GM21576 (cell line): ENCODE measurements at regions not wholly inside any gene's neighbourhood (a gene's known extent, or its start where the extent isn't known, plus 50 kb on each side); places are given as distances from the start of the nearest gene placed in this dataset.

Experiments used
- ATAC-seq: cut with Tn5 transposase; IDR thresholded peaks from one replicate; pipeline ENCODE4 v1.9.1; 2021; ENCODE audit warnings: mild to moderate bottlenecking, moderate library complexity; ENCODE audit not compliant: unreplicated experiment

DNA sequence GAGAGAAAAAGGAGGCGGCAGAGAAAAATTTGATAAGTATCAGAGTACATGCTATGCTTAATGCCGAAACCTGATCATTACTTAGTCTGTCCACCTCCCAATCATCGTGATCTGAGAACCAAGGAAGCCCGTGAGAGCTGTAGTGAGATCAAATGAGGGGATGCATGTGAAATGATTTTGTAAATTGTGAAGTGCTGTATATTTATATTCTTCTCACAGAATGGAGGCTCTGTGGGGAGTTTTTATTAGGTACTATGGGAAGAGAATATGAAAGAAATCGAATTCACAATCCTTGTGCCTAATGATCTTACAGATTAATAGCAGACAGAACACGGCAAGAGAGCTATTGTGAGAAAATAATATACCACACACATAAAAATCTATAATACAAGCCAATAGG is 115.5 kb downstream of the LYPLAL1 start:
- no peak for ATAC-seq

DNA sequence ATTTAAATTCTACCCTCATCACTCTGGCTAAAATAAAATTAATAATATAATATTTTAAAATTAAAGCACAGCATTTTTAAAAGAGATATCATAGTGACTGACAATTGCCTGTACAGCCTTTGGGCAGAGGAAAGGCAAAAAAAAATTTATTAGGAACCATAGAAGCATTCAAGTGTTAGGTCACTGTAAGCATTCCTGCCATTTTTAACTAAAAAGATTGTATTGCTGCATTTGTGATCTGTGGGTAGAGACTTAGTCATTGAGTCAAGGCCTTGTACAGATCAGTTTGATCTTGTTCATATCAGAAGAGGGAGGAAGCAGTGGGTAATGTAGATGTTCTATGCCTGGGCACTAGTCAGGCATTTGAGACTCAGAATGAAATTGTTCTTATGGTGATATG is 109.9 kb downstream of the LYPLAL1 start:
- no peak for ATAC-seq

GRCh38 chr1:219281831-219282230 is 108.2 kb downstream of the LYPLAL1 start:
- ATAC-seq = no peak

DNA sequence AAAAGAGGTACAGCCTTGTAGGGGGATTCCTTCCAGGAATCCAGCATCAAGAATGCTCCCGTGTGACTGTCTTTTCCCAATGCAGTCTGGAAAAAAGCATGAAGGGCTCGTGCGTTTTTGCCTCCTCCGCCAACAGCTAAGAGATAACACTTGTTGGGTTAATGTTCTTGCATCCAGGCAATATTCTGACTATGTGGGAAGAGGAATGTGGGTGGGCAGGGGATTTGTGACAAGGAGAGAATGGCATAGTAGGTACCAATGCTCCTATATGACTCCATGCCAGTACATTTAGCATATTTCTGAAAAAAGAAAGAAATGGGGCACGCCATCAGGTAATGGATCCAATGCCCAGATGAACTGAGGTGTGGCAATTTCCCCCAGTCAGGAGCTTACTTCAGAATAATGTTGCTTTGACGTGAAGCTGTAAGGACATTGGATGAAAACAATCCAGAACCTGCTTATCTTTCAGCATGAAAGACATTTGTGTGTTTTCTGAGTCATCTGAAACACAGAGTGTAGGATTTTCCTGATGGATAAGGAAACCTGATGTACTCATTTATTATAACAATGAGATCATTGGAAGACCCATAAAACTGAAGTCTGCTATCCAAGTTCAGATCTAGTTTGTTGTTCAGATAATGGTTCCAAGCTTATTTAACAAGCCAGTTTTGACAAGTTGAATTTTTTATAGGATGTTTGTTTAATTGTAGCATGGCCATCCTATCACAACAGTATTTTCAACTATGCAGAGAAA is 105.5 kb downstream of the LYPLAL1 start:
- ATAC-seq = no peak

- no peak for ATAC-seq
Measured at GRCh38 chr1:219278288-219278687, 104.6 kb downstream of the LYPLAL1 start.

DNA sequence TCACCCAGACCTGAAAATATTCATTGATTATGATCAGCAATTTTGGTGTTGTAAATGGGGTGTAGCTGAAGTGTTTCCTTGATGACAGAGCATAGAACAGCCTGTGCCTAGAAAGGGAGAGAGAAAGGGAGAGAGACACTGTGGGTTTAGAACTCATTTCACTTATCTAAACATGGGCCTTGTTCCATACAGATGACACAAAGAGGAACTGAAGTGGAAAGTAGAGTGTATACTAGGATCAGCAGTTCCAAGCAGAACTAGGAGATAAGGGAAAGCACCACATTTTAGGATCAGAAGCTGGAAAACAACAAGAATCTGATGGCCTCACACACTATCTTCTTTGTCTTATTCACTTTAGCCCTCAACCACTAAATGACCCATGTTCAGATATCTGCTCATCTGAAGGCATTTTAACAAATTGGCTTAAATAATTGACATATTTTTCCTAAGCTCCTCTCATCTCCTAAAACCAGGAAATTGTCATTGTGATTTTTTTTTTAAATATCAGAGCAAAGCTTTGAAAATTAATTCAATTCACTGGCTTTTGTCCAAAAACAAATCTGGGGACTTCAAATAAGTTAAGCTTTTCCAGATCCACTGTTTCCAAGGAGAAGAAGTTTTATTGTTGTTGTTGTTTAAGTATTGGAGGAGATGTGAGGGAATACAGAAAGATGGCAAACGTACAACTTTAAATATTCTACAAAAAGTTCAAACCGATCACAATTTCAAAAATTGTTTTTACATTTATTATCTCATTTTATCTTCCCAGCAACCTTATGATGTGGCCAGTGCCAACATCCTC is 103.8 kb downstream of the LYPLAL1 start:
- ATAC-seq = no peak

DNA sequence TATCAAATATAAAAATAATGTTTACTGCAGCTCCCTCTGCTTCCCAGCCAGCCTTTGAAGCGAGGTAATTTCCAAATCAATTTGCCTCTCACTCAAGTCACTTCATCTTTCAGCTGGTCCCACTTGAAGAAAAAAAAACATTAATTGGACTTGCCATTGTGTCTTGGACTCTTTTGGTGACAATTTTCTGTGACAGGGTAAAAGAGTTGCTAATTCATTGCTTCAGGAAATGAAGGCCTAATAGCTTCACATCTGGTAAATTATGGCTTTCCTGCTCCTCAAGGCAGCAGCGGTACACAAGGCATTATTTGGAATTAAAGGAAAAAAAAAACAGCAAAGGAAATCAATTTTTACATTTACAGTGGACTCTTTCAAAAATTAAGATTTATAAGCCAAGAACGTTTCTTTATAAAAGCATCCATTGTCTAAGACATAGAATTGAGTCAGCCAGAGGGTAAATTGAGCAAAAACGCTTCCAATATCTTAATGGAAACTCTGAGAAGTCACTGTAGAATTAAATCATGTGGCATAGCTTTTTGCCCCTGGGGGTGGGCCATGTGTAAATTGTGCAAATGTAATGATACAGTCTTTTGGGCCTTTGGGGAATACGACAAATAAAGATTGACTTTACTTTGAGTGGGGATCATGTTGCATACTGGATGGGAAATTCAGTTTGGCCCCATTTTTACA is 102.5 kb downstream of the LYPLAL1 start:
- no peak for ATAC-seq

DNA sequence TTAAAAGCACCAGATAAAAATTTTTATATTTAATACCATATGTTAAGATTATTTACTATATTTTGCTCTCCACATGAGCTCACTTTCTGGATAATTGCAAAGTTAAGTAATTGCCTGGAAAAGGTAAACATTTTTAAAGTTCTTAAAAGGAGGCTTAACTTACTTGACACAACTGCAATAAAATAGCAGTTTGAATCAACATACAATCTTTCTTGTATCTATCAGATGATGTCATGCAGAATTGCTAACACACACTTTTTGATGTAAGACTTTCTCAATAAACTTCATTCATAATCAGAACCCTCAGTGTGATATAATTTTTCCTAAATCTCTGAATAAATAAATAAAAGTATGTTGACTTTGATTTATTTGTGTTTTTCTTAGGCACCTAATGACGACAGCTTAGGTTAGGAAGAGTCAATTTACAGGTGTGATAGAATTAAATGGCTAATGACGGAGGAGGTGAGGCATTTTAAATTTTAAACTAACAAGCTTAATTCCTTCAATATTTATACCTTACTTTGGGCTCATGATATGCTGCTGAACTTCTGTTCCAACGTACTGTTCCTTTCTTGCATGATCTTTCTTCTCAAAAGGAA is 99.5 kb downstream of the LYPLAL1 start:
- no peak for ATAC-seq

DNA sequence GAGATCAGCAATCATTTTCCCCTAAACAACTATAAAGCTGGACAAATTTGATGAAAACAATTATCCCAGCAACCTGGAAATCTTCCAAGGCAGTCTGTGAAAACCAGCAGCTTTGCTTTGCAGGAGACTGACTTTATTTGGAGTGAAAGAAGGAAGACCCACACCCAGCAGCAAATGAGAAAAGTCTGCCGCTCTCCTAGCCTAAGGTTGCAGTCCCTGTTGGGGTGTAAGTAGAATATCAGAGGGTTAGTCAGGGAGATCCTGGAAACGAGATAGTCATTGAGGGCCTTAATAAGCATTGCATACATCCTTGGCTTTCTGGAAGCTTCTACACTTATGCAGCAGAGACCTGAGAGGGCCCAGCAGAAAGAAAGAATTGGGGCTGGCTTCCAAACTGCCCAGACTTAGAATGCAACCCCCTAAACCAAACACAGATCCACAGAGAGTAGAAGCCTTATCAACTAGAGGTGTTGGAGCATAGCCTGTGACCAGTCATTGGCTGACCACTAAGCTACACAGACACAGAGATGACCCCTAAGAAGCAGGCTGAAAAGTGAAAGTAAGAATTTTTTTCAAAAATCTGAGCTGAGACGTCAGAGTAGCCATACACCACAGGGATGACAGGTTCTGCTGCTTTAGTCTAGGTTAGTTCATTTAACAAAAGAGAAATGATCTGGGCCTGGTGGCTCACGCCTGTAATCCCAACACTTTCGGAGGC is 98.3 kb downstream of the LYPLAL1 start:
- no peak for ATAC-seq

DNA sequence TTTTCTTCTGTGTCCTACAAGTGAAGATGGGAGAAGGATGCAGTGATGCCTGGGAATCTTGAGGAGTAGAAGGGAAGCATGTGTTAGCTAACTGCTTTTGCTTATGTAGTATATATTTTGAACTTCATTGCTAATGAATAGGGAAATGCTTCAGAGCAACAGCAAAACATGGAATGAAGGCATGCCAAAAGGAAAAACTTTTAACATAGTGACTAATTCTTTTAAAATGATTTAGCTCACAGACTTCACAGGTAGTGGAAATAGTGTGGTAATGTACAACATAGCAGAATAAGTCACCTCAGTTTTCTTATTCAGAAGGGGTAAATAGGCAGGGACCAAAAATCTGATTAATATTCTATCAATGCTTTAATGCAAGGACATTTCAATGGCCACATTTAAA is 95.5 kb downstream of the LYPLAL1 start:
- no peak for ATAC-seq

- no peak for ATAC-seq
Measured at GRCh38 chr1:219266524-219266923, 92.8 kb downstream of the LYPLAL1 start.

DNA sequence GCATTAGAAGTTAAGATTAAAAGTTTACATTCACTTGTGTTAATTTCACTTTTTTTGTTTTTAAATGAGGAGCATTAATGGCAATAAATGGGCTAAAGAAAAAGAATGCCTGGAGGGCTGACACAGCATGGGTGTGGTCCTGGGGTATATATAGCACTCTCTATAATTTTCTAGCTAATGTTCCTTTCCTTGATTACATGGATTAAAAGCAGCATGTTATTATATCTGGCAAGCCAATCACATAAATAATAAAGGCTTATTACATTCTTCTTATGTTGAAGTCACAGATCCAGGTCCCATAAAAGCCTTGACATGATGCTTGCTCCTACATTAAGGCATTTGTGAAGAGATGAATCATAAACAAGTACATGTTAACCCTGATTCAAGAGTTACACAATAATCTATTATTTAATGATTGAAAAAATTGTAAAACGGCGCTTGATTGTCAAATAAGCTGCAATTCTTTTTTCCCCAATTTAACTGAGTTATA is 91.4 kb downstream of the LYPLAL1 start:
- ATAC-seq = no peak

- ATAC-seq = no peak
Measured at GRCh38 chr1:219264561-219264960, 90.9 kb downstream of the LYPLAL1 start.
